ENCODE measurements at regions not wholly inside any gene's neighbourhood (a gene's known extent, or its start where the extent isn't known, plus 50 kb on each side); places are given as distances from the start of the nearest gene placed in this dataset.

DNA sequence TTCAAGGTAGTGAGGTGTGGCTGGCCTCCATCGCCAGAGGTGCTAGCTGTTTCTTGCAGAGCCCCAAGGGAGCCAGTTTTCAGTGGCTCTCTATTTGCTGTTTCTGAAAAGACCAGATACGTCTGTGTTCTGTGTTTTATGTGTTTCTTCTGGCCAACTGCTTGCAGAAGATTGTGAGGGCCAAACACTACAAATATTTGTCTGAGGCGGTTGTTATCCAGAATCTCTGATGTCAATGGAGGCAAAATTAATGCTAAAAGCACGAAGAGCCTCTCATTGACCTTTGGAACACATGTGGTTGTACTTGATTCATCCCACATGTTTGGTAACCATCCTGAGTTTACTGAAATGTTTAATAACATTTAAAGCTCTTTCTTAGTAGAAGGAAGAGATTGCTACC lies 113.9 kb downstream of the CT47B1 start:
- TF ChIP-seq, protein P1, sequence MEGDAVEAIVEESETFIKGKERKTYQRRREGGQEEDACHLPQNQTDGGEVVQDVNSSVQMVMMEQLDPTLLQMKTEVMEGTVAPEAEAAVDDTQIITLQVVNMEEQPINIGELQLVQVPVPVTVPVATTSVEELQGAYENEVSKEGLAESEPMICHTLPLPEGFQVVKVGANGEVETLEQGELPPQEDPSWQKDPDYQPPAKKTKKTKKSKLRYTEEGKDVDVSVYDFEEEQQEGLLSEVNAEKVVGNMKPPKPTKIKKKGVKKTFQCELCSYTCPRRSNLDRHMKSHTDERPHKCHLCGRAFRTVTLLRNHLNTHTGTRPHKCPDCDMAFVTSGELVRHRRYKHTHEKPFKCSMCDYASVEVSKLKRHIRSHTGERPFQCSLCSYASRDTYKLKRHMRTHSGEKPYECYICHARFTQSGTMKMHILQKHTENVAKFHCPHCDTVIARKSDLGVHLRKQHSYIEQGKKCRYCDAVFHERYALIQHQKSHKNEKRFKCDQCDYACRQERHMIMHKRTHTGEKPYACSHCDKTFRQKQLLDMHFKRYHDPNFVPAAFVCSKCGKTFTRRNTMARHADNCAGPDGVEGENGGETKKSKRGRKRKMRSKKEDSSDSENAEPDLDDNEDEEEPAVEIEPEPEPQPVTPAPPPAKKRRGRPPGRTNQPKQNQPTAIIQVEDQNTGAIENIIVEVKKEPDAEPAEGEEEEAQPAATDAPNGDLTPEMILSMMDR (IDR thresholded peaks at IDR 0.05) = no peak
- TF ChIP-seq EP300 (IDR thresholded peaks at IDR 0.05) (no peak), POLR2A (IDR thresholded peaks at IDR 0.05) (no peak)

Measured in sigmoid colon (tissue), 4 donors.